ENCODE measurements at regions not wholly inside any gene's neighbourhood (a gene's known extent, or its start where the extent isn't known, plus 50 kb on each side); places are given as distances from the start of the nearest gene placed in this dataset.

DNA sequence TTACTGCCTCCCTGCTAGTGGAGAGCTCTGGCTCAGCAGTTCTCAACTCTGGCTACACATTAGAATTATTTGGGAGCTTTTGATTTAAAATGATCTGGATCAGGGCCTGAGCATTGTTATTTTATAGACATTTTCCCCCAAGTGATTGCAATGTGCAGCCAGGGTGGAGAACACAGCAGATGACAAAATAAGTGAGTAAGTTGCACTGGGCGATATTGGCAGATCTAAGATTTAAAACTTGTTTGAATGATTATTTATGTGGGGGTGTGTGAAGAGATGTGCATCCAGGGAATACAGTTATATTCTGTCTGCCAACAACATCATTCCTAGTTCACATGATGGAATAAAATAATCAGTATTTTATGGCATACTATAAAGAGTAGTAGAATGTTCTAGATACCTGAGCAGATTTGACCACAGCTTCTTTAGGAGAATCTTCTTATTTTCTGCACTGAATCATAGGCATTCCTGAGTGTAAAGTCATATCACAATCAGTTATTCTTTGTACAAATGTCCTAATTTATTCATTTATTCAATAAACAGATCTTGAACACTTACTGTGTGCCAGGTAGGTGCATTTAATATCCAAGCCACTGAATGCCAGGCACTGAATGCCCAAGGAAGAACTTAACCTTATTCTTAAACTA, 123.9 kb downstream of the UCHL1 start:
- H3K4me2 ChIP-seq (ENCODE audit: control insufficient read depth, insufficient read depth): no peak overlapping the region
- WGBS (ENCODE audit: insufficient coverage, insufficient replicate concordance, low lambda C conversion rate, missing lambda C conversion rate): 0% methylated on average over 1 of the region's 1 CpG
- POLR2A ChIA-PET: no interaction called here
- no peaks in the 10 kb centered on the region for H3K4me1 ChIP-seq (ENCODE audit: control insufficient read depth, insufficient read depth, low read length)
- DNase-seq (ENCODE audit: low read depth, low spot score) (no peak), FAIRE-seq (no peak), ATAC-seq (no peak)
- no peak overlapping the region for H2AFZ ChIP-seq (ENCODE audit: control insufficient read depth, low read depth, low read length)
- CTCF ChIA-PET: no interaction called here
- intact Hi-C loops (cut with micrococcal nuclease; ENCODE audit: unreplicated experiment): no loop called here
- H3K36me3 ChIP-seq (ENCODE audit: control insufficient read depth in 2 of 2, insufficient read depth in 2 of 2, low read length in 1 of 2): no peaks in the 10 kb centered on the region
- no peak overlapping the region for H3K4me3 ChIP-seq
- BruUV-seq (replicated peaks): no TSS peak
- no peaks in the 10 kb centered on the region for H3K27me3 ChIP-seq (replicated peaks in 1 of 2; ENCODE audit: control insufficient read depth in 2 of 2, insufficient read depth in 2 of 2, low read length in 1 of 2)
- SMC1A ChIA-PET (ENCODE audit: uncharacterized antibody, unreplicated experiment): interaction anchor here (0.7 kb wide), 1 partner anchor 370 kb away, joined by 3 read pairs; no protein-coding TSS in a partner anchor
- no peak overlapping the region for H3K9ac ChIP-seq (ENCODE audit: control insufficient read depth, insufficient read depth, low read length)
- H4K20me1 ChIP-seq (ENCODE audit: control insufficient read depth, insufficient read depth): no peaks in the 10 kb centered on the region
- H3K9me3 ChIP-seq (replicated peaks; ENCODE audit: control insufficient read depth, insufficient read depth, low read length): no peaks in the 10 kb centered on the region; the same call in 2 of the 3 replicates
- RAD21 ChIA-PET (ENCODE audit: unreplicated experiment): no interaction called here
- no peak overlapping the region for H3K27ac ChIP-seq (ENCODE audit: control insufficient read depth, insufficient read depth)
- in situ Hi-C loops (cut with MboI): no loop called here
- no peaks in the 10 kb centered on the region for H3K79me2 ChIP-seq (ENCODE audit: control insufficient read depth, insufficient read depth, low read length)
- TF ChIP-seq NR2C2 (IDR thresholded peaks at IDR 0.05; ENCODE audit: borderline replicate concordance, control insufficient read depth, insufficient read length, low read depth) (no peak), HDAC6 (IDR thresholded peaks at IDR 0.05; ENCODE audit: unreplicated experiment) (no peak), ZNF622 (IDR thresholded peaks at IDR 0.05) (no peak), EGR1 (IDR thresholded peaks at IDR 0.05; ENCODE audit: borderline replicate concordance in 1 of 2, low read depth in 2 of 2, low read length in 2 of 2) (no peak), CHD4 (IDR thresholded peaks at IDR 0.05) (no peak), POLR2A (IDR thresholded peaks at IDR 0.05; ENCODE audit: low read depth, low read length) (no peak), GATAD2B (conservative IDR thresholded peaks at IDR 0.05; ENCODE audit: low read depth) (no peak), ETV6 (conservative IDR thresholded peaks at IDR 0.05 in 1 of 2, IDR thresholded peaks at IDR 0.05 in 1 of 2; ENCODE audit: borderline replicate concordance in 1 of 2, low read depth in 1 of 2) (no peak), SREBF1 (IDR thresholded peaks at IDR 0.05; ENCODE audit: low read length) (no peak), SIX5 (IDR thresholded peaks at IDR 0.05; ENCODE audit: low read depth, low read length, severe bottlenecking) (no peak), KDM1A (IDR thresholded peaks at IDR 0.05; ENCODE audit: borderline replicate concordance) (no peak), ZNF217 (IDR thresholded peaks at IDR 0.05) (no peak), CREB1 (IDR thresholded peaks at IDR 0.05; ENCODE audit: low read depth) (no peak), EED (IDR thresholded peaks at IDR 0.05; ENCODE audit: low read depth) (no peak), SP1 (IDR thresholded peaks at IDR 0.05; ENCODE audit: low read depth, low read length) (no peak)
- TF ChIP-seq, protein P1, sequence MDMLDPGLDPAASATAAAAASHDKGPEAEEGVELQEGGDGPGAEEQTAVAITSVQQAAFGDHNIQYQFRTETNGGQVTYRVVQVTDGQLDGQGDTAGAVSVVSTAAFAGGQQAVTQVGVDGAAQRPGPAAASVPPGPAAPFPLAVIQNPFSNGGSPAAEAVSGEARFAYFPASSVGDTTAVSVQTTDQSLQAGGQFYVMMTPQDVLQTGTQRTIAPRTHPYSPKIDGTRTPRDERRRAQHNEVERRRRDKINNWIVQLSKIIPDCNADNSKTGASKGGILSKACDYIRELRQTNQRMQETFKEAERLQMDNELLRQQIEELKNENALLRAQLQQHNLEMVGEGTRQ (IDR thresholded peaks at IDR 0.05; ENCODE audit: borderline replicate concordance, low read depth, low read length): no peak
- TF ChIP-seq, protein P2, sequence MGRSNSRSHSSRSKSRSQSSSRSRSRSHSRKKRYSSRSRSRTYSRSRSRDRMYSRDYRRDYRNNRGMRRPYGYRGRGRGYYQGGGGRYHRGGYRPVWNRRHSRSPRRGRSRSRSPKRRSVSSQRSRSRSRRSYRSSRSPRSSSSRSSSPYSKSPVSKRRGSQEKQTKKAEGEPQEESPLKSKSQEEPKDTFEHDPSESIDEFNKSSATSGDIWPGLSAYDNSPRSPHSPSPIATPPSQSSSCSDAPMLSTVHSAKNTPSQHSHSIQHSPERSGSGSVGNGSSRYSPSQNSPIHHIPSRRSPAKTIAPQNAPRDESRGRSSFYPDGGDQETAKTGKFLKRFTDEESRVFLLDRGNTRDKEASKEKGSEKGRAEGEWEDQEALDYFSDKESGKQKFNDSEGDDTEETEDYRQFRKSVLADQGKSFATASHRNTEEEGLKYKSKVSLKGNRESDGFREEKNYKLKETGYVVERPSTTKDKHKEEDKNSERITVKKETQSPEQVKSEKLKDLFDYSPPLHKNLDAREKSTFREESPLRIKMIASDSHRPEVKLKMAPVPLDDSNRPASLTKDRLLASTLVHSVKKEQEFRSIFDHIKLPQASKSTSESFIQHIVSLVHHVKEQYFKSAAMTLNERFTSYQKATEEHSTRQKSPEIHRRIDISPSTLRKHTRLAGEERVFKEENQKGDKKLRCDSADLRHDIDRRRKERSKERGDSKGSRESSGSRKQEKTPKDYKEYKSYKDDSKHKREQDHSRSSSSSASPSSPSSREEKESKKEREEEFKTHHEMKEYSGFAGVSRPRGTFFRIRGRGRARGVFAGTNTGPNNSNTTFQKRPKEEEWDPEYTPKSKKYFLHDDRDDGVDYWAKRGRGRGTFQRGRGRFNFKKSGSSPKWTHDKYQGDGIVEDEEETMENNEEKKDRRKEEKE (IDR thresholded peaks at IDR 0.05): no peak
- TF ChIP-seq, protein P3, sequence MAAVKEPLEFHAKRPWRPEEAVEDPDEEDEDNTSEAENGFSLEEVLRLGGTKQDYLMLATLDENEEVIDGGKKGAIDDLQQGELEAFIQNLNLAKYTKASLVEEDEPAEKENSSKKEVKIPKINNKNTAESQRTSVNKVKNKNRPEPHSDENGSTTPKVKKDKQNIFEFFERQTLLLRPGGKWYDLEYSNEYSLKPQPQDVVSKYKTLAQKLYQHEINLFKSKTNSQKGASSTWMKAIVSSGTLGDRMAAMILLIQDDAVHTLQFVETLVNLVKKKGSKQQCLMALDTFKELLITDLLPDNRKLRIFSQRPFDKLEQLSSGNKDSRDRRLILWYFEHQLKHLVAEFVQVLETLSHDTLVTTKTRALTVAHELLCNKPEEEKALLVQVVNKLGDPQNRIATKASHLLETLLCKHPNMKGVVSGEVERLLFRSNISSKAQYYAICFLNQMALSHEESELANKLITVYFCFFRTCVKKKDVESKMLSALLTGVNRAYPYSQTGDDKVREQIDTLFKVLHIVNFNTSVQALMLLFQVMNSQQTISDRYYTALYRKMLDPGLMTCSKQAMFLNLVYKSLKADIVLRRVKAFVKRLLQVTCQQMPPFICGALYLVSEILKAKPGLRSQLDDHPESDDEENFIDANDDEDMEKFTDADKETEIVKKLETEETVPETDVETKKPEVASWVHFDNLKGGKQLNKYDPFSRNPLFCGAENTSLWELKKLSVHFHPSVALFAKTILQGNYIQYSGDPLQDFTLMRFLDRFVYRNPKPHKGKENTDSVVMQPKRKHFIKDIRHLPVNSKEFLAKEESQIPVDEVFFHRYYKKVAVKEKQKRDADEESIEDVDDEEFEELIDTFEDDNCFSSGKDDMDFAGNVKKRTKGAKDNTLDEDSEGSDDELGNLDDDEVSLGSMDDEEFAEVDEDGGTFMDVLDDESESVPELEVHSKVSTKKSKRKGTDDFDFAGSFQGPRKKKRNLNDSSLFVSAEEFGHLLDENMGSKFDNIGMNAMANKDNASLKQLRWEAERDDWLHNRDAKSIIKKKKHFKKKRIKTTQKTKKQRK (IDR thresholded peaks at IDR 0.05; ENCODE audit: low read depth, low read length): no peak
